Ishikawa (cell line): ENCODE measurements at regions not wholly inside any gene's neighbourhood (a gene's known extent, or its start where the extent isn't known, plus 50 kb on each side); places are given as distances from the start of the nearest gene placed in this dataset.

Experiments
- CREB1 ChIP-seq: IDR thresholded peaks from 2 replicates; pipeline ENCODE4 v1.6.1; 2012; ENCODE audit warnings: low read depth
- EP300 ChIP-seq: IDR thresholded peaks from 2 replicates; pipeline ENCODE4 v1.6.1; 2012; ENCODE audit warnings: borderline replicate concordance
- FOXM1 ChIP-seq: IDR thresholded peaks from 2 replicates; pipeline ENCODE4 v1.6.1; 2012; ENCODE audit warnings: low read depth, borderline replicate concordance
- NFIC ChIP-seq: IDR thresholded peaks from 2 replicates; pipeline ENCODE4 v1.6.1; 2012
- RAD21 ChIP-seq: IDR thresholded peaks from 2 replicates; pipeline ENCODE4 v1.6.1; 2012; ENCODE audit warnings: low read depth
- REST ChIP-seq: IDR thresholded peaks from 2 replicates; pipeline ENCODE4 v1.6.1; 2012; ENCODE audit warnings: low read depth, mild to moderate bottlenecking
- TAF1 ChIP-seq: IDR thresholded peaks from 2 replicates; pipeline ENCODE4 v1.6.1; 2012; ENCODE audit warnings: low read depth, mild to moderate bottlenecking
- TCF12 ChIP-seq: IDR thresholded peaks from 2 replicates; pipeline ENCODE4 v1.6.1; 2012; ENCODE audit warnings: low read depth
- USF1 ChIP-seq: IDR thresholded peaks from 2 replicates; pipeline ENCODE4 v1.6.1; 2012
- ZBTB7A ChIP-seq: IDR thresholded peaks from 2 replicates; pipeline ENCODE4 v1.6.1; 2012; ENCODE audit warnings: low read depth

- TF ChIP-seq NFIC: no peak
- TF ChIP-seq TCF12: no peak
- no peak for TF ChIP-seq REST
- no peak for TF ChIP-seq TAF1
- TF ChIP-seq RAD21: no peak
- no peak for TF ChIP-seq ZBTB7A
- TF ChIP-seq FOXM1: no peak
- TF ChIP-seq CREB1: no peak
- no peak for TF ChIP-seq USF1
- no peak for TF ChIP-seq EP300
These were observed 803.4 kb upstream of the CDH10 start for GRCh38 chr5:25448190-25448621.
